ENCODE measurements at regions not wholly inside any gene's neighbourhood (a gene's known extent, or its start where the extent isn't known, plus 50 kb on each side); places are given as distances from the start of the nearest gene placed in this dataset.
A peak's percentile ranks its signal among the peaks of the same experiment; 100 is the strongest.

DNA sequence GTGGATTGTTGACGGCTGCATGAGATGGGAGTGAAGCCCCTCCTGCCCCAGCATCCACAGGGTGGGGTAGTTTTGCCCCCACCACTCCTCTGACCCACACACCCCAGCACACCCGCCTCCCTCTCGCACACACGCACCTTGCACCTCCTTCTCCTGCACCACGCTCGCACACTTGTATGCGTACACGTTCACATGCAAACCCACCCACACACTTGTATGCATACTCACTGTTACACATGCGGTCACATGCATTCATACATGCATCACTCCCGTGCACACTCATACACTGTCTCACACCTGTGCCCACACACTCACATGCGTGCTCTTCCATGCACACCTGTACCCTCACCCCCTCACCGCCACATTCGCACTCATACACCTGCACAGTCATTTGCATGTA lies 70.5 kb upstream of the CIBAR2 start:
- no peaks in the 10 kb centered on the region for H3K36me3 ChIP-seq (ENCODE audit: low read depth, missing control alignments)
- no peak for DNase-seq
- WGBS, 2 donors: 80 to 87% methylated on average over 13 of the region's 13 CpGs
- no peak overlapping the region for H3K4me3 ChIP-seq
- TF ChIP-seq, protein P1, sequence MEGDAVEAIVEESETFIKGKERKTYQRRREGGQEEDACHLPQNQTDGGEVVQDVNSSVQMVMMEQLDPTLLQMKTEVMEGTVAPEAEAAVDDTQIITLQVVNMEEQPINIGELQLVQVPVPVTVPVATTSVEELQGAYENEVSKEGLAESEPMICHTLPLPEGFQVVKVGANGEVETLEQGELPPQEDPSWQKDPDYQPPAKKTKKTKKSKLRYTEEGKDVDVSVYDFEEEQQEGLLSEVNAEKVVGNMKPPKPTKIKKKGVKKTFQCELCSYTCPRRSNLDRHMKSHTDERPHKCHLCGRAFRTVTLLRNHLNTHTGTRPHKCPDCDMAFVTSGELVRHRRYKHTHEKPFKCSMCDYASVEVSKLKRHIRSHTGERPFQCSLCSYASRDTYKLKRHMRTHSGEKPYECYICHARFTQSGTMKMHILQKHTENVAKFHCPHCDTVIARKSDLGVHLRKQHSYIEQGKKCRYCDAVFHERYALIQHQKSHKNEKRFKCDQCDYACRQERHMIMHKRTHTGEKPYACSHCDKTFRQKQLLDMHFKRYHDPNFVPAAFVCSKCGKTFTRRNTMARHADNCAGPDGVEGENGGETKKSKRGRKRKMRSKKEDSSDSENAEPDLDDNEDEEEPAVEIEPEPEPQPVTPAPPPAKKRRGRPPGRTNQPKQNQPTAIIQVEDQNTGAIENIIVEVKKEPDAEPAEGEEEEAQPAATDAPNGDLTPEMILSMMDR (IDR thresholded peaks at IDR 0.05): no peak
- TF ChIP-seq POLR2A (IDR thresholded peaks at IDR 0.05): no peak
- intact Hi-C loops (cut with DNase I; ENCODE audit: low total_unique reads): no loop called here
- H3K9me3 ChIP-seq: no peaks in the 10 kb centered on the region
- no peak overlapping the region for H3K27ac ChIP-seq
- no peaks in the 10 kb centered on the region for H3K27me3 ChIP-seq
- peaks cover 41% of the 10 kb centered on the region for H3K4me1 ChIP-seq

DNA sequence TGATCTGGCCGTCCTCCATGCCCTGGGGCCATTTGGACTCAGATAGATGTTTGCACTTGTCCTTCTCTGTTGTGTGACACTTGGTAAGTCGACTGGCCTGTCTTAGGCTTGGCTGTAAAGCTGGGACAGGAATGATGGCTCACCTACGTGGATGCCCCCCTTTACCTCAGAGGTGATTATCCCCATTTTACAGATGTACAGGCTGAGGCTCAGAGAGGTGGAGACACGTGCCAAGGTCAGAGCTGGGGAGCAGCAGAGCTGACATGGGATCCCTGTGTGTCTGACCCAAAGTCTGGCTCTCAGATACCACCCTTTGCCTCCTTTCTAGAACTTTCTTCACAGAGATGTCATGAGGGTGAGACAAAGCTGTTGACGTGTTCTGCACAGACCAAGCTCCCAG lies 71.3 kb upstream of the CIBAR2 start:
- Histone ChIP-seq H3K27me3 (no peaks in the 10 kb centered on the region), H3K36me3 (ENCODE audit: low read depth, missing control alignments) (no peaks in the 10 kb centered on the region), H3K4me1 (peaks cover 41% of the 10 kb centered on the region), H3K27ac (no peak overlapping the region), H3K4me3 (no peak overlapping the region), H3K9me3 (no peaks in the 10 kb centered on the region)
- intact Hi-C loops (cut with DNase I; ENCODE audit: low total_unique reads): no loop called here
- TF ChIP-seq POLR2A (IDR thresholded peaks at IDR 0.05): no peak
- TF ChIP-seq, protein P1 (IDR thresholded peaks at IDR 0.05): no peak
- no peak for DNase-seq
- WGBS, 2 donors: 93 to 100% methylated on average over 1 to 5 of the region's 5 CpGs

DNA sequence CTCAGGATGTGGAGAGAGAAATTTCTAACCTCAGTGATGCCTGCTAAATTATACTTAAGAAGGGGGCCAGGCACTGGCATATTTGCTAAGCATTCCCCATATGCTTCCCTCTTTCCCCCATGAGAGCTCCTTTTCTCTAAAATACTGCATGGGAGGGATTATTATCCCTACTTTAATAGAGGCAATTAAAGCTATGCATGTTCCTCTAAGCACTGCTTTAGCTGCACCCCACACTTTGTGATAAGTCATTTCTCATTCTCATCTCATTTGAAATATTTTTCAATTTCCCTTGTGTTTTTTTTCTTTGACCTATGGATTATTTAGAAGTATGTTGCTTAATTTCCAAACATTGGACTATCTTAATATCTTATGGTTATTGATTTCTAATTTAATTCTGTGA lies 72.1 kb upstream of the CIBAR2 start:
- intact Hi-C loops (cut with DNase I; ENCODE audit: low total_unique reads): no loop called here
- no peak for DNase-seq
- Histone ChIP-seq H3K36me3 (ENCODE audit: low read depth, missing control alignments) (no peaks in the 10 kb centered on the region), H3K9me3 (no peaks in the 10 kb centered on the region), H3K27me3 (no peaks in the 10 kb centered on the region), H3K27ac (no peak overlapping the region), H3K4me1 (peaks cover 48% of the 10 kb centered on the region), H3K4me3 (no peak overlapping the region)
- TF ChIP-seq, protein P1 (IDR thresholded peaks at IDR 0.05): no peak
- no peak for TF ChIP-seq POLR2A (IDR thresholded peaks at IDR 0.05)

DNA sequence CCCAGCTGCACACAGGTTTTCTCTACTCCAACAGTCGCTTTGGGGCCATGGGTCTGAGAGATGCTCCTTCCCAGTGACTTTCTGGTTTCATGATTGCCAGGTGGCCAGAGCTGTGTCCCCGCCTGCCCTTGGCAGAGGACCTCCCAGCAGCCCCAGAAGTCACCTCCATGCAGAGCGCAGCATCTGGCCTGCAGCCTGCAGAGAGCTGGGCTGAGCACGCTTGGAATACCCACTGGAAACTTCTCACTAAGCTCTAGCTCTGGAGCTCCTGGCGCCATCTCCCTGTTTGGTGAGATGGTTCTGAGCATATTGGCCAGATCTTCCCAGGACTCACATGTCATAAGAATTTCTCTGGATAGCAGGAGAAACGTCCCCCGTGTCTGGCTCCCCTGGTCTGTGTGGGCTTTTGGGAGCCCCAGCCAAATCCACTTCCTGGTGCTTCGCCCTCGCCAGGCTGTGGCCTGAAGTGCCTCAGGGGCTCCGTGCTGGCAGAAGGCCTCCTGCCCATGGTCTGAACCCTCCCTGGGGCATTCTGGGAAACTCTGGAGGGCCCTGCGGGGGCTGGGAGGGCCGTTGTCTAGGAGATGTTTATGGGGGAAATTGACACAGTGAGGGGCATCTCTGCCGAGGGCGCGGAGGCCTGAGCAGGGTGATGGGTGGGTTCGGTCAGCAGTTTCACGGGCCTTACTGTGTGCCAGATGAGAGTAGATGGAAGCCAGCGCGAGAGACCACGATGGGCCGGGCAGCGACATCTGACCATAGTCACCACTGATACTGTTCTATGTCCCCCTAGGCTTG lies 73.2 kb upstream of the CIBAR2 start:
- Histone ChIP-seq H3K4me1 (peaks cover 42% of the 10 kb centered on the region), H3K36me3 (ENCODE audit: low read depth, missing control alignments) (no peaks in the 10 kb centered on the region), H3K9me3 (no peaks in the 10 kb centered on the region), H3K4me3 (no peak overlapping the region), H3K27ac (no peak overlapping the region), H3K27me3 (no peaks in the 10 kb centered on the region)
- intact Hi-C loops (cut with DNase I; ENCODE audit: low total_unique reads): no loop called here
- WGBS, 2 donors: 81 to 89% methylated on average over 14 to 22 of the region's 22 CpGs
- no peak for TF ChIP-seq POLR2A (IDR thresholded peaks at IDR 0.05)
- TF ChIP-seq, protein P1 (IDR thresholded peaks at IDR 0.05): no peak
- DNase-seq: no peak

DNA sequence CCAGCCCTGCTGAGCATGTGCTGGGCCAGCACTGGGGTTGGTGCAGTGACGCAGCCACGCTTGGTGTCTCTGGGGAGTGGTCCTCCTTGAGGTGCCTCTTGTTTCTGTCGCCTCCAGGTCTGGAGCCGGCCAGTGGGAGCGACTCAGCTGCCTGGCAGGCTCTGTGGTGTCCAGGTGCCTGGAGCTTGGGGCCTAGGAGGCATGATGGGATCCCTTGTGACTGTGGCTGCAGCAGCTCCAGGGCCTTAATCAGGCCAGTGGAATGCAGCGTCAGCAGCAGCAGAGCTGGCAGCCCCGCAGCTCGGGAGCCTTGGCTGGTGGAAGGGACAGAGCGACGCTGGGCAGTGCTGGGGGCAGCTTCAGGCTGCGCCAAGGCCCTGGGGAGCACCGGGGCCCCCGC lies 74.7 kb upstream of the CIBAR2 start:
- Histone ChIP-seq H3K4me3 (no peak overlapping the region), H3K4me1 (peaks cover 29% of the 10 kb centered on the region), H3K27ac (no peak overlapping the region), H3K27me3 (no peaks in the 10 kb centered on the region), H3K9me3 (no peaks in the 10 kb centered on the region), H3K36me3 (ENCODE audit: low read depth, missing control alignments) (no peaks in the 10 kb centered on the region)
- DNase-seq: peak; percentile 84
- TF ChIP-seq, protein P1 (IDR thresholded peaks at IDR 0.05): no peak
- intact Hi-C loops (cut with DNase I; ENCODE audit: low total_unique reads): no loop called here
- WGBS, 2 donors: 51 to 96% methylated on average over 5 to 13 of the region's 13 CpGs
